OCI-LY3 (cell line): ENCODE measurements at regions not wholly inside any gene's neighbourhood (a gene's known extent, or its start where the extent isn't known, plus 50 kb on each side); places are given as distances from the start of the nearest gene placed in this dataset.
"Not testable (repeated sequence)": the region's sequence is repeated elsewhere in the genome, so short reads cannot be mapped to it uniquely, and the experiment has no call there.

Experiments used
- H2AFZ ChIP-seq: fragments of 200-600, 300-600 bp; shearing (Covaris generic); 2 replicates; pipeline ENCODE4 v1.6.0; 2014; ENCODE audit warnings: antibody characterized with exemption, low read depth, low read length
- H3K27ac ChIP-seq: fragments of 200-600, 300-600 bp; sonication (generic); 2 replicates; pipeline ENCODE4 v1.5.1; 2014; ENCODE audit warnings: mild to moderate bottlenecking, low read length, moderate library complexity, mixed read lengths
- H3K27me3 ChIP-seq: fragments of 200-600, 300-600 bp; sonication (generic); 2 replicates; pipeline ENCODE4 v1.6.1; 2014; ENCODE audit warnings: low read depth, low read length, mixed read lengths
- H3K36me3 ChIP-seq: fragments of 200-600, 300-600 bp; sonication (generic); replicated peaks from 2 replicates; pipeline ENCODE3; 2014; ENCODE audit warnings: low read depth, low read length, mixed read lengths
- H3K4me1 ChIP-seq: fragments of 300-600, 200-600 bp; sonication (generic); 2 replicates; pipeline ENCODE4 v1.6.1; 2014; ENCODE audit warnings: low read length, mixed read lengths
- H3K4me2 ChIP-seq: fragments of 200-600, 300-600 bp; sonication (generic); 2 replicates; pipeline ENCODE4 v1.6.1; 2014; ENCODE audit warnings: low read length, mixed read lengths
- H3K4me3 ChIP-seq: fragments of 300-600, 200-600 bp; sonication (generic); 2 replicates; pipeline ENCODE4 v1.5.1; 2014; ENCODE audit warnings: antibody characterized with exemption, mild to moderate bottlenecking, low read length, moderate library complexity
- H3K79me2 ChIP-seq: fragments of 300-600, 200-600 bp; shearing (Covaris generic); 2 replicates; pipeline ENCODE4 v1.6.1; 2014; ENCODE audit warnings: mild to moderate bottlenecking, low read length, mixed read lengths
- H3K9ac ChIP-seq: fragments of 300-600, 200-600 bp; shearing (Covaris generic); 2 replicates; pipeline ENCODE4 v1.6.0; 2014; ENCODE audit warnings: mild to moderate bottlenecking, low read length, moderate library complexity
- H3K9me3 ChIP-seq: fragments of 200-600, 300-600 bp; shearing (Covaris generic); 2 replicates; pipeline ENCODE4 v1.6.1; 2014; ENCODE audit warnings: low read length, mixed read lengths; ENCODE audit not compliant: insufficient read depth
- H4K20me1 ChIP-seq: fragments of 200-600, 300-600 bp; sonication (generic); 2 replicates; pipeline ENCODE4 v1.6.1; 2016; ENCODE audit warnings: low read length, mixed read lengths; ENCODE audit not compliant: insufficient read depth
- EZH2phosphoT487 ChIP-seq: fragments of 200-600 bp; shearing (Covaris generic); IDR thresholded peaks from 2 replicates; pipeline ENCODE4 v1.6.1; 2018; ENCODE audit warnings: antibody characterized with exemption, mixed run types, low read depth
- TF ChIP-seq, protein P1 (sequence below): fragments of 200-600, 300-600 bp; sonication (generic); IDR thresholded peaks from 2 replicates; pipeline ENCODE4 v1.5.1; 2014; ENCODE audit warnings: antibody characterized with exemption, low read length, low read depth

DNA sequence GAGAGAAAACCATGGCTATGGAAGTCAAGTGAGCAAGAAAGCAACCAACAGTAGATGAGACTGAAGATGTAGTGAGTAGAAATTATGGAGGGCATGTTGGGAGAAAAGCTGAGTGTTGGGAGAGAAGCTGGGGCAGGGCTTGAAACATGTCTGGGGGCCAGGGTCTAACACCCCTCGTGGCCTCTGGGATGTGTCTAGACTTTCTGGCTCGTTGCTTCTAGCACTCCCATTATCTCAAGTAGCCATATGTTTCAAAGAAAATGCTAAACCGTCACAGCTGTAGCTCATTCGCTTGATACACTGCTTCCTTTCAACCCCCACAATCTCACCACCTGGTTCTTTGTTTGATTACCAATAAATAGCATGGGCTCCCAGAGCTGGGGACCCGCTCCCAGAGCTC is 83.8 kb upstream of the BCHE start:
- Histone ChIP-seq H3K4me2 (no peak overlapping the region), H3K9ac (no peak overlapping the region), H3K36me3 (no peaks in the 10 kb centered on the region), H3K79me2 (no peaks in the 10 kb centered on the region), H3K27me3 (no peaks in the 10 kb centered on the region), H3K4me1 (no peaks in the 10 kb centered on the region), H3K27ac (no peak overlapping the region), H3K4me3 (no peak overlapping the region), H4K20me1 (no peaks in the 10 kb centered on the region), H2AFZ (no peak overlapping the region), H3K9me3 (no peaks in the 10 kb centered on the region)
- no peak for TF ChIP-seq EZH2phosphoT487
- TF ChIP-seq, protein P1, sequence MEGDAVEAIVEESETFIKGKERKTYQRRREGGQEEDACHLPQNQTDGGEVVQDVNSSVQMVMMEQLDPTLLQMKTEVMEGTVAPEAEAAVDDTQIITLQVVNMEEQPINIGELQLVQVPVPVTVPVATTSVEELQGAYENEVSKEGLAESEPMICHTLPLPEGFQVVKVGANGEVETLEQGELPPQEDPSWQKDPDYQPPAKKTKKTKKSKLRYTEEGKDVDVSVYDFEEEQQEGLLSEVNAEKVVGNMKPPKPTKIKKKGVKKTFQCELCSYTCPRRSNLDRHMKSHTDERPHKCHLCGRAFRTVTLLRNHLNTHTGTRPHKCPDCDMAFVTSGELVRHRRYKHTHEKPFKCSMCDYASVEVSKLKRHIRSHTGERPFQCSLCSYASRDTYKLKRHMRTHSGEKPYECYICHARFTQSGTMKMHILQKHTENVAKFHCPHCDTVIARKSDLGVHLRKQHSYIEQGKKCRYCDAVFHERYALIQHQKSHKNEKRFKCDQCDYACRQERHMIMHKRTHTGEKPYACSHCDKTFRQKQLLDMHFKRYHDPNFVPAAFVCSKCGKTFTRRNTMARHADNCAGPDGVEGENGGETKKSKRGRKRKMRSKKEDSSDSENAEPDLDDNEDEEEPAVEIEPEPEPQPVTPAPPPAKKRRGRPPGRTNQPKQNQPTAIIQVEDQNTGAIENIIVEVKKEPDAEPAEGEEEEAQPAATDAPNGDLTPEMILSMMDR = no peak

DNA sequence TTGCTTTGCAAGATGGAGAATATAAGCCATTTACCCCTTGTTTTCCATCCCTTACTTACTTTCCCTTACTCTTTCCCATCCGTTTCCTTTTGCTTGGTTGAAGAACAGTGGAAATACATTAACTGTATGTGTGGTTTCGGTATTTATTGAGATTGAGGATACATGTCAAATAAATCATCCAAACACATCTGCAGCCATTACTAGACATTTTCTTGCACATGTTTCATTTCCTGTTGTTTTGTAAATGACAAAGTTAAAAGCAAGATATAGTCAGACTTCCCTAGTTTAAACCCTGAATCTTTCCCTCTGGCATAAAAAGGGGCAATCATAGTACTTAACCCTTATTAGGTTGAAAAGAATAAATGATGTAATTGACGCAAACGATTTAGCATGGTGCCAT is 82.1 kb upstream of the BCHE start:
- no peaks in the 10 kb centered on the region for H3K36me3 ChIP-seq
- H2AFZ ChIP-seq = no peak overlapping the region
- no peaks in the 10 kb centered on the region for H3K79me2 ChIP-seq
- no peaks in the 10 kb centered on the region for H3K4me1 ChIP-seq
- no peak overlapping the region for H3K4me2 ChIP-seq
- no peaks in the 10 kb centered on the region for H4K20me1 ChIP-seq
- no peaks in the 10 kb centered on the region for H3K27me3 ChIP-seq
- H3K27ac ChIP-seq = no peak overlapping the region
- TF ChIP-seq, protein P1 = no peak
- TF ChIP-seq EZH2phosphoT487 = no peak
- H3K4me3 ChIP-seq = no peak overlapping the region
- H3K9ac ChIP-seq = no peak overlapping the region
- no peaks in the 10 kb centered on the region for H3K9me3 ChIP-seq

DNA sequence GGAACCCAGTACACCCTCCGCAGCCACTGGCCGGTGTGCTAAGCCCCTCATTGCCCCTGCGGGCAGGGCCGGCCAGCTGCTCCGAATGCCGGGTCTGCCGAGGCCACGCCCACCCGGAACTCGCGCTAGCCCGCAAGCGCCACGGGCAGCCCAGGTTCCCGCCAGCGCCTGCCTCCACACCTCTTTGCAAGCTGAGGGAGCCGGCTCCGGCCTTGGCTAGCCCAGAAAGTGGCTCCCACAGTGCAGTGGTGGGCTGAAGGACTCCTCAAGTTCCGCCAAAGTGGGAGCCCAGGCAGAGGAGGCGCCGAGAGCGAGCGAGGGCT is 81.4 kb upstream of the BCHE start:
- H3K79me2 ChIP-seq = no peaks in the 10 kb centered on the region
- no peaks in the 10 kb centered on the region for H3K36me3 ChIP-seq
- no peak overlapping the region for H3K9ac ChIP-seq
- no peaks in the 10 kb centered on the region for H4K20me1 ChIP-seq
- TF ChIP-seq, protein P1 = no peak
- TF ChIP-seq EZH2phosphoT487 = no peak
- H3K4me3 ChIP-seq = no peak overlapping the region
- no peak overlapping the region for H3K4me2 ChIP-seq
- no peak overlapping the region for H2AFZ ChIP-seq
- H3K4me1 ChIP-seq = no peaks in the 10 kb centered on the region
- H3K27ac ChIP-seq = no peak overlapping the region
- no peaks in the 10 kb centered on the region for H3K9me3 ChIP-seq
- H3K27me3 ChIP-seq = no peaks in the 10 kb centered on the region

DNA sequence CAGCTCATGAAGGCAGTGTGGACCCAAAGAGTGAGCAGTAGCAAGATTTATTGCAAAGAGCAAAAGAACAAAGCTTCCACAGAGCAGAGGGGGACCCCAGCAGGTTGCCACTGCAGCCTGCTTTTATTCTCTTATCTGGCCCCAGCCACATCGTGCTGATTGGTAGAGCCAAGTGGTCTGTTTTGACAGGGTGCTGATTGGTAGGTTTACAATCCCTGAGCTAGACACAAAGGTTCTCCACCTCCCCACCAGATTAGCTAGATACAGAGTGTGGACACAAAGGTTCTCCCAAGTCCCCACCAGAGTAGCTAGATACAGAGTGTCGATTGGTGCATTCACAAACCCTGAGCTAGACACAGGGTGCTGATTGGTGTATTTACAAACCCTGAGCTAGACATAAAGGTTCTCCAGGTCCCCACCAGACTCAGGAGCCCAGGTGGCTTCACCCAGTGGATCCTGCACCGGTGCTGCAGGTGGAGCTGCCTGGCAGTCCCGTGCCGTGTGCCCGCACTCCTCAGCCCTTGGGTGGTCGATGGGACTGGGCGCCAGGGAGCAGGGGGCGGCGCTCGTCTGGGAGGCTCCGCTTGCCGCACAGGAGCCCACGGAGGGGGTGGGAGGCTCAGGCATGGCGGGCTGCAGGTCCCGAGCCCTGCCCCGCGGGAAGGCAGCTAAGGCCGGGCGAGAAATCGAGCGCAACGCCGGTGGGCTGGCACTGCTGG is 80.9 kb upstream of the BCHE start:
- not testable (repeated sequence) for H3K79me2 ChIP-seq, H3K4me1 ChIP-seq, H4K20me1 ChIP-seq, H3K27me3 ChIP-seq, H2AFZ ChIP-seq, H3K4me3 ChIP-seq, H3K9me3 ChIP-seq, H3K9ac ChIP-seq, H3K4me2 ChIP-seq, H3K27ac ChIP-seq, H3K36me3 ChIP-seq

DNA sequence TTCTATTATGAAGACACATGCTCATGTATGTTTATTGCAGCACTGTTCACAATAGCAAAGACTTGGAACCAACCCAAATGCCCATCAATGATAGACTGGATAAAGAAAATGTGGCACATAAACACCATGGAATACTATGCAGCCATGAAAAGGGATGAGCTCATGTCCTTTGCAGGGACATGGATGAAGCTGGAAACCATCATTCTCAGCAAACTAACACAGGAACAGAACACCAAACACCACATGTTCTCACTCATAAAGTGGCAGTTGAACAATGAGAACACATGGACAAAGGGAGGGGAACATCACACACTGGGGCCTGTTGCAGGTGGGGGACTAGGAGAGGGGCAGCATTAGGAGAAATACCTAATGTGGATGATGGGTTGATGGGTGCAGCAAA is 77.9 kb upstream of the BCHE start:
- H4K20me1 ChIP-seq, H3K9ac ChIP-seq, H3K79me2 ChIP-seq, H3K4me2 ChIP-seq, H3K4me3 ChIP-seq, H3K36me3 ChIP-seq, H3K9me3 ChIP-seq, H2AFZ ChIP-seq, H3K27ac ChIP-seq, H3K4me1 ChIP-seq, H3K27me3 ChIP-seq: not testable (repeated sequence)
